NB4 (cell line): ENCODE measurements at regions not wholly inside any gene's neighbourhood (a gene's known extent, or its start where the extent isn't known, plus 50 kb on each side); places are given as distances from the start of the nearest gene placed in this dataset.

Experiments
- CTCF ChIP-seq: IDR thresholded peaks from one replicate; pipeline ENCODE4 v1.5.1; 2012; ENCODE audit warnings: low read depth, low read length
- POLR2A ChIP-seq: IDR thresholded peaks from 2 replicates; pipeline ENCODE4 v1.6.1; 2011; ENCODE audit warnings: mild to moderate bottlenecking; ENCODE audit not compliant: insufficient read length; ENCODE audit errors: extremely low read depth

- TF ChIP-seq CTCF (no peak), POLR2A (no peak)
Observed at GRCh38 chr3:132231633-132232032, 85.6 kb upstream of the ACP3 start.
